WERI-Rb-1 (cell line): ENCODE measurements at regions not wholly inside any gene's neighbourhood (a gene's known extent, or its start where the extent isn't known, plus 50 kb on each side); places are given as distances from the start of the nearest gene placed in this dataset.

Experiments used
- DNase-seq: peaks from one replicate; pipeline ENCODE4 v3.0.0-alpha.2; 2020
- H3K27ac ChIP-seq: fragments of 250-450 bp; sonication (Bioruptor Pico); 2 replicates; pipeline ENCODE4 v1.5.1; 2020; ENCODE audit warnings: mild to moderate bottlenecking, moderate library complexity
- H3K27me3 ChIP-seq: fragments of 250-450 bp; sonication (Bioruptor Pico); 2 replicates; pipeline ENCODE4 v1.5.1; 2021; ENCODE audit warnings: mild to moderate bottlenecking, low read depth, moderate library complexity; ENCODE audit not compliant: insufficient read depth, severe bottlenecking
- H3K36me3 ChIP-seq: fragments of 250-450 bp; sonication (Bioruptor Pico); 2 replicates; pipeline ENCODE4 v1.5.1; 2020; ENCODE audit warnings: mild to moderate bottlenecking, moderate library complexity
- H3K4me3 ChIP-seq: 2 replicates; pipeline ENCODE4 v1.5.1; 2011; ENCODE audit warnings: low read depth, mild to moderate bottlenecking, control low read depth, low read length
- H3K9me3 ChIP-seq: fragments of 250-450 bp; sonication (Bioruptor Pico); 2 replicates; pipeline ENCODE4 v1.5.1; 2021; ENCODE audit warnings: mild to moderate bottlenecking, moderate library complexity; ENCODE audit not compliant: severe bottlenecking
- CTCF ChIP-seq: IDR thresholded peaks from 2 replicates; pipeline ENCODE4 v1.5.1; 2011; ENCODE audit warnings: low read depth, mild to moderate bottlenecking, control low read depth, inconsistent platforms, low read length

- Histone ChIP-seq H3K4me3 (no peak overlapping the region), H3K27ac (no peak overlapping the region), H3K27me3 (no peaks in the 10 kb centered on the region), H3K36me3 (no peaks in the 10 kb centered on the region), H3K9me3 (no peaks in the 10 kb centered on the region)
- no peak for TF ChIP-seq CTCF
- no peak for DNase-seq
These were observed 166.2 kb upstream of the ROBO2 start for GRCh38 chr3:76873532-76874242.

DNA sequence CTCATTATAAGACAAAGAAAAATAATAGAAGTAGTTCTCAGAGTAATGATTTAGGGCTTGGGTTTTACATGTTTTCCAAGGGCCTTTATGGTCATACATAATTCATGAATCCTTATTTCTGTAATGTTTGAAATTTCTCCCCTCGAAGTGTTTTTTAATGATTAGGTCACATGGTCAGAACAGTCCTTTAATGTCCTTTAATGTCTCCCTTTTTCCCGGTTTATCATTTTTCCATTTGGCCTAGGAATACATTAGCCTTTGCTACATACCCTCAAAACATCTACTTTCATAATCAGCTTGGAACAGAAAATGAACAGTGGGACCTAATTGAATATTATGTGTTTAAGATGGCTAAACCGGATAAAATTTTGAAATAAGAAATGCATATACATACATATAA is 159.9 kb upstream of the ROBO2 start:
- no peak for TF ChIP-seq CTCF
- no peak for DNase-seq
- Histone ChIP-seq H3K27me3 (no peaks in the 10 kb centered on the region), H3K9me3 (no peaks in the 10 kb centered on the region), H3K27ac (no peak overlapping the region), H3K4me3 (no peak overlapping the region), H3K36me3 (no peaks in the 10 kb centered on the region)

GRCh38 chr3:76886761-76887500 is 153.0 kb upstream of the ROBO2 start:
- Histone ChIP-seq H3K27me3 (no peaks in the 10 kb centered on the region), H3K27ac (no peak overlapping the region), H3K4me3 (no peak overlapping the region), H3K9me3 (no peaks in the 10 kb centered on the region), H3K36me3 (no peaks in the 10 kb centered on the region)
- DNase-seq = no peak
- no peak for TF ChIP-seq CTCF

GRCh38 chr3:76888856-76889255 is 151.0 kb upstream of the ROBO2 start:
- no peak for TF ChIP-seq CTCF
- H3K27me3 ChIP-seq = no peaks in the 10 kb centered on the region
- H3K36me3 ChIP-seq = no peaks in the 10 kb centered on the region
- DNase-seq = no peak
- no peak overlapping the region for H3K27ac ChIP-seq
- no peaks in the 10 kb centered on the region for H3K9me3 ChIP-seq
- no peak overlapping the region for H3K4me3 ChIP-seq

- DNase-seq = no peak
- Histone ChIP-seq H3K4me3 (no peak overlapping the region), H3K9me3 (no peaks in the 10 kb centered on the region), H3K36me3 (no peaks in the 10 kb centered on the region), H3K27ac (no peak overlapping the region), H3K27me3 (no peaks in the 10 kb centered on the region)
- no peak for TF ChIP-seq CTCF
These were observed 150.0 kb upstream of the ROBO2 start for GRCh38 chr3:76889911-76890310.

GRCh38 chr3:76897076-76897475 is 142.8 kb upstream of the ROBO2 start:
- Histone ChIP-seq H3K27me3 (no peaks in the 10 kb centered on the region), H3K4me3 (no peak overlapping the region), H3K27ac (no peak overlapping the region), H3K9me3 (no peaks in the 10 kb centered on the region), H3K36me3 (no peaks in the 10 kb centered on the region)
- DNase-seq = no peak
- no peak for TF ChIP-seq CTCF
